NCI-H748 (cell line): ENCODE measurements at regions not wholly inside any gene's neighbourhood (a gene's known extent, or its start where the extent isn't known, plus 50 kb on each side); places are given as distances from the start of the nearest gene placed in this dataset.

Source experiments
- DNase-seq: peaks from one replicate; lab custom pipeline; 2025; ENCODE audit not compliant: unreplicated experiment; lab: John Stamatoyannopoulos, UW

DNA sequence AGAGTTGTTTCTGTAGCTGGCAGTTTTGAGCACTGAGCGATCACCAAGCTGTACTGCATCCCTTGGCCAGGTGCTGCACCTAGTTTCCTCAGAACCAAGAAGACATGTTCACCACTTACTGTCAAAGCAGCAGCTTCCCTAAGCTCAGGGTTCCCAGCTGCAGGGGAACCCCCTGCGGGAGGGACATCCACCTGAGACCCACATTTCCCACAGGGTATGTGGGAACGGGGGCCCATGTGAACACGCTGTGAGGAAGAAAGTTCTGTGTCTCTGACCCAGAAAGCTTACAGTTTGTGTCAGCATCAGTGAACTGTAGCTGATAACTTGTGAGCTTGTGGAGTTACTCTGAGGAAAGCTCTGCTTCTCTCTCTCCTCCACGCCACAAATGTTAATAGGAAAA is 436.8 kb upstream of the IGFBP3 start:
- no peak for DNase-seq

DNA sequence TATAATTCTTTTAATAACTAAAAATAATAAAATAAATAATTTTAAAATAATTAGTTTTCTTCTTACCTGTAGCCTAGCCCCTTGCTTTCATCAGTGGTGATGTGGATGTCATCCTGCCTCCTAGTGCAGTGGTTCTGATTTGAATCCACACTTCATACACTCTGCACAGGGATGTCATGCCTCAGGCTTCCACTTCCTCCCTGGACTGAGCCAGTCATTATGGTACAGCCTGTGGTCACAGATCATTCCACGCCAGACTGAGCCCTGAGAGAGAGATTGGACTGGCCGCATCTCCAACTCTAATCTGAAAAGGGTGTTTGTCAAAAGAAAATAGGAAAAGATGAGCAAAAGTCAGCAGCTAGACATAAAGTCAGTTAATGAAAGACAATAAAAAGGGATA is 436.2 kb upstream of the IGFBP3 start:
- no peak for DNase-seq

DNA sequence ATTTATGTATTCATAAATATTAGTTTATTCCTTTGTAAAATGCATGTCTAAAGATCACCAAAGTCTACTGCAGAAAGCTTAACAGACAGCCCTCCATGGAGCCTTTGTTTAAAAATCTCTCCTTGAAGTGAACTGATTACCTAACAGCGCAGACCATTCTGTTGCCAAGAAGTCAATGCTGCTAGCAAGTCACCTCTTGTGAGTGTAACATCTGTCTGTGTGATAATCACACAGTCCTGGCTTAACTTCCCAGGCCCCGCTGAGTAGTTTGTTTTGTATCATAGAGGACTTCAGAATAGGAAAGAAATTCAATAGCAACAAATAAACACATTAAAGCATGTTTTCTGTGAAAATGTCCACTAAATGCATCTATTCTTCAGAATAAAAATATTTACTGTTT is 435.3 kb upstream of the IGFBP3 start:
- DNase-seq, result no peak

DNA sequence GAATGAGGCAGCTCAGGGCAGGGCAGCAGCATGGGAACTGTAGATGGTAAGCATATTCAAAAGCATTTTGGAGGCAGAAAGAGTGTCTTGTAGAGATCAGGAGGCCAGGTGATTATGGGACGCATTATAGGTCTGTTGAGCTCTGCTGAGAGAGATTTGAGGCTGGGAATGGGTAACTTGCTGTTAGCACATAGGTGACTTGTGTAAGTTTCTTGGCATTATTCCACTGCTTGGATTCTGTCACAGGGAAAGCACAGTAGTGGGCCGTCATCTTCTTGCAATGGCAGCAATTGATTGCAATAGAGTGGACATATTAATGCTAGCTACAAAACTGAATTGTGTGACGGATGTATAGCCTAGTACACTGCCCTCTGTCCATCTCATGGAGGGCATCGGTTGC is 434.3 kb upstream of the IGFBP3 start:
- no peak for DNase-seq

DNA sequence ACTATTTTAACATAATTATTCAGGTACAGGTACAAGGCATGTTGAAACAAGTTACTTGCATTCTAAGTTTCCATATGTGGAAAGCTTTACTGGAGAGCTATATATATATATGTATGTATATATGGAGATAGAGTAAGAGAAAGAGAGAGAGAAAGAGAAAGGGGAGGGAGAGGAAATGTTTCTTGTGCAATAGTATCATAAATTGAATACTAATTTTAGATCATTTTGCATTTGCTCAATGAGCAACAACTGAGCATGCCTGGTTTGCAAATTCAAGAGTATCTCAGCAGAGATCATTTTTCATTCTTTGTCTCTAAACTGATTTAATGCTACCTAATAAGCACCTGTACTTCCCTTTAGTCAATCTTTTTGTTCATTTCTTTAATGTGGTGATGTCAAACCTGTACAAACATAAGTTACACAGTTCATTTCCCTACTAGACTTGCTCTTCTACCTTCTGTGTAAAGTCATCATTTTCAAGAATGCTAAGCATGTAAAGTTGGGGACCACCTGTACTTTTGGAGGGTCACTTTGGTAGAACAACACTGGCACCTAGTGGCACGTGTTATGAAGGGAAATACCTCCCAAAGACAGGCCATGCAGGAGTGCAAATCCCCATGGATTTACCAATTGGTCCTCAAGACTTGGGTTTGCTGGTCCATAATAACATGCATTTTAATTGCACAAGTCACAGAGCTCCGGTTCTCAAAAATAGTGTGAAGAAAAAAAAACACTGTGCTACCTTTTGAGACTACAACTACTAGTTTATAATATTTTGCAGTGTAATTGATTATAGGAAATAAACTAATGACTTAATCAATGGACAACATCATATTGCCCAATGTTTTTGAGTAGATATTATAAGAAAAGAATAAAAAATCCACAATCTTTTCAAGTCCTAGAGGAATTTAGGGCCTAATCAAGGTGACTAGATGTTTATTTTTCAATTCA is 431.2 kb upstream of the IGFBP3 start:
- peak; percentile 56 for DNase-seq

DNA sequence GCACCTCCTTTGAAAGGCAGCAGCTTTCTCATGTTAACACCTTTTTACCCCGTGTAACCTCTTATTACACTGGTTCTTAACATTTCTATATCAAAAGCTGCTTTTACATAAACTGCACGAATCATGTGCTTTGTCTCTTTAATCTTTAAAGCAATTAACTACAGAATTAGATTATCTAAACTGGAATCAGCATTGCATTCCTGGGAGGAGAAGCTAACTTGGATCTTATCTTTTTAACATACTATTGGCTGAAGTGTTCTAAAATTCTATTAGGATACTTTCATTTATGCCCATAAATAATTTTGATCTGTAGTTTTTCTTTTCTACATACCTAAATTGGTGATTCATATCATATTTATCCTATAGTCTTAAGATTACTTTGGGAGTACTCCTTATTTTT is 428.4 kb upstream of the IGFBP3 start:
- no peak for DNase-seq

DNA sequence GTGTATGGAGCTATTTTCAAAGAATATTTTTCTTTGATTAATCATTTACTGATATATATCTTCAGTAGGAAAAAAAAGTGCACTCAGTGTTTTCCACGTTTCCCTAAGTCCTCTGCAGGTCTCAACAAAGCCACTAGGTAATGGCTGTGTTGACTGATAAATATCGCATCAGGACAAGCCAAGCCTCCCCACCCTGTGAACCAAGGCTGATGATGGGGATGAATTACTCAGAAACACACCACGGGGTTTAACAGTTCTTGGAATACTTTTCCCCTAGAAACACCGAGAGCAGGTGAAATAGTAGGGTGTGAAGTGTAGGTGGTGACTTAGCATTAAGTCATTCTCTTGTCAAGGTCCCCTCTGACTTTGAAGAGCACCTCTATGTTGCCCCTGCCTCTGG is 423.5 kb upstream of the IGFBP3 start:
- no peak for DNase-seq

DNA sequence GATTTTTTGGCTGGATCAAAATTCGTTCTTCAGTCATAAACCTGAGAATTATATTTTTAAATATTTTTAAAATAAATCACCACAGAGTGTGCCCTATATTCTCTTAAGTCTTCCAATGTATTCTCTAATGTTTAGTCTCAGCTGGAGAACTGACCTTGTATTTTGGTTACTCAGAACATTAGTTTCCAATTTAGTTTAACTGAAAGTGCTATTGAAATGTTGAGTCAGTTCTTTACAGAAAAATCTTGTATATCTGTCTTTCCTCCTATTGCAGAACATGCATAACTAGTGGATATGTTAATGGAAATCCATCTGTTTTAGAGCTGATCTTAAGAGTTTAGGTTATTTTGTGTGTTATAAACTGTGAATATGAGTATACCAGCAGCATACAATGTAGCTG is 422.7 kb upstream of the IGFBP3 start:
- no peak for DNase-seq

DNA sequence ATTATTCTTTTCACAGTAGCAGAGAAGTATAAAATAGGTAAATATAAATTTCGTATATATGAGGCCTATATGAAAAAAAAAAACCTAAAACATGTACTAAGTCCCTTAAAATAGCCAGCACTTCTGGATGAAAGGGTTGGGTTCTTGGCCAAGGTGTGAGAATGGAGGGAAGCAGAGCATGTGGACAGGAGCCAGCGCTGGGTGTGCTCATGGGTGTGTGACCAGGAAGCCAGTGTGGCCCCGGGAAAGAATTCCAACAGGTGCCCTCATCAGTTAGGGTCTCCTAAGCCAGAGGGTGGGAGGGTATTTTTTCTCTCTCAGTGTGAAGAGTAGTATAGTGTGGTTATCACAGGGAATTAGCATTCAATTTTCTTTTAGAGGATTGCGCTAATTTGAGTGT is 401.9 kb upstream of the IGFBP3 start:
- DNase-seq, result no peak

DNA sequence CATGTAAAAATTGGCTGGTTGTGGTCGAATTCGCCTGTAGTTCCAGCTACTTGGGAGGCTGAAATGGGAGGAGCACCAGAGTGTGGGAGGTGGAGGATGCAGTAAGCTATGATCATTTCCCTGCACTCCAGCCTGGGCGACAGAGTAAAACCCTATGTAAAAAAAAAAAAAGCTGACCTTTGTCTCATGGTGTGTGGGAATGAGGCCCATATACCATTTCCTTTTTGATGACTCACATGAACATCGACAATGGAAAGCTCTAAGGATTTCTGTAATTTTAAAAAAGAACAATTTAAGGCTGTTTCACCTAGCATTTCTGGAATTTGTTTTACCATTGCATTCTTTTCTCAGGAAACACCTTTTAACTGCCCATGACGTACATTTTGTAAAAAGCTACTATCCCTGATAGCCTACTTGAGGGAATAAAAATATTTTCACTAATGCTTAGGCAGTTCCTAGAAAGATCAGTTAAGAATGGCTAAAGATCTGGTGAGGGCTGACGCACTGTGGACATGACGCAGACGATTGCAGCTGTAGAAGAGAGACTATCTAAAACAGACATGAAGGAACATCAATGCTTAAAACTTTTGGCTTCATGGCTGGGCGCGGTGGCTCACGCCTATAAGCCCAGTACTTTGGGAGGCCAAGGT is 400.6 kb upstream of the IGFBP3 start:
- DNase-seq, result no peak

DNA sequence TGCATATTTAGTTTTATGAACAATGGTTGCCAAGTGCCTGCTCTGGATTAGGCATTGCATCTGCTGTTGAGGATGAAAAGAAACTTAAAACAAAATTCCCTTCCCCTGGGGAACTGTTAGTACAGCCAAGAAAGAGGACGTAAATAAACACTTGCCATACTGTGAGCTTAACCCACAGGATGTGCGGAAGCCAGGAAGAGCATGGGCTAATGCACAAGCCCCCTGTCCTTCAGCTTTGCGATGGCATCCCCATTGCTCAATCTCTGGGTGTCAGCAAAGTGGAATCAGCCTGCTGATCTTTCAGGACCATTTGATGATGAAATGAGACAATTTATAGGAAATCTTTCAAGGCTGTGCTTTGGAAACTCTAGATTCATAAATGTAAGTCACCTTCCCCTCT is 399.9 kb upstream of the IGFBP3 start:
- no peak for DNase-seq

DNA sequence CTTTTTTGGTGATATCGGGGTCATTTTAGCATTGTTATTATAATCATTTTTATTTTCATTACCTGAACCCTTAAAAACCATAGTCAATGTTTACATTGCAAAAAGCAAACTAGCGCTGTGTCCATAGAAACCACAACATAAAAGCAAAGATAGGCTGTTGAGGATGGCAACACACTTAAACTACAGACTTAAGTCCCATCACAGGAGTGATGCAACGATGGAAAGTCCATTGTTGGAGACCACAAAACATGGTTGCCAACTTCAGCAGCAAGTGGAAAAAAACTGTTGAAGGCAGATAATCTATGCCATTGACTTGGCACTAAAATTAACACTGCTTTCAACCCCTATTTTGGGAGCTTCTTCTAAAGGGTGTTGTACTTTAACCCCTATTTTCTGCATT is 398.8 kb upstream of the IGFBP3 start:
- DNase-seq, result no peak

DNA sequence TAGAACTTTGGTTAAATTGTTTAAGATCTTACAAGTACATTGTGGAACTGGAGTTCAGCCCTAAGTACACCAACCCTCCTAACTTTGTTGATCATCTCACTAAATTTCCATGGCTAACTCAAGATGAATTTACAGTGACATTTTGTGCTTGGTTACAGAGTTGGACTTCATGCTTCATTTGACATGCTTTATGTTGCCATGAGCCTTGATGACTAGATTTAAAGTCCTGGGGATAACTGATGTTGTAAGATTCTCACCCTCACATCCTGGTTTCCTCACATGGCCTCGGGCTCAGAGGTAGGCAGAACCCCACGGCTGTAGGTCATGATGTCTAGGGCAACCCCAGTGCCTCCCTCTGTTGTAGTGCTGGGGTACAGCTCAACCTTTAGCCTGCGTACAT is 397.2 kb upstream of the IGFBP3 start:
- DNase-seq, result no peak

DNA sequence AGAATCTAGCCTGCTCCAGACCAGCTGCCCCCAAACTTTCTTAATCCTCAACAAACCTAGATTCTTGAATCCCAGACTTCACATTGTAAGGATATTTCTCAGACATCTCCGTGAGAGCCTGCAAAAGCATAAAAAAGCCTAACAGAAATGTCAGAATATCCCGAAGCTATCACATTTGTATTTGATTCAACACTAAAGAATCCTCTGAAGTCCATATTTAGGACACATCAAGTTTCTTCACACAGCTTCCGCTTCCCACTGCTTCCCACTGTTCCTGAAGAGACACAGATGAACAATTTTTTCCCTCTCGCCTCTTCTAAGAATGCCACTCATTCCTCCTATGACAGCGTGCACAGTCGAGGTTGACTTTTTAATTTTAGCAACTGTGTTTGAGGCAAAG is 396.2 kb upstream of the IGFBP3 start:
- no peak for DNase-seq

DNA sequence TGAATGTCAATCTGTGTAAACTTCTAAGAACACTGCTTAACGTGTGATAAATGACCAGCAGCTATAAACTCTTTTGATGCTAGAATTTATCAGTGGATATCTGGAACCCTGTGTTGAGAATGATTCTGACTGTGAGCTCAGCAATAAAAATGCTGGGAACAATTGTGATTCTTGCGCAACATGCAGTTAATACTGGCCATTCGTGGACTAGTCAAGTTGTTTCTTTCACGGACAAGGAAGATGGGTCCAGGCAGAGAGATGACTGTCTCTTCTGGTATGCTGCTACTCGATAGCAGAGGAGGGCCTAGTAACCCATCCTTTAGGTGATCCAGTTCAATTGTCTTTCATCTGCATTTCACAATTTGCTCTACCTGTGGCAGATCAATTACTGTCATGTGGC is 394.8 kb upstream of the IGFBP3 start:
- DNase-seq, result no peak

DNA sequence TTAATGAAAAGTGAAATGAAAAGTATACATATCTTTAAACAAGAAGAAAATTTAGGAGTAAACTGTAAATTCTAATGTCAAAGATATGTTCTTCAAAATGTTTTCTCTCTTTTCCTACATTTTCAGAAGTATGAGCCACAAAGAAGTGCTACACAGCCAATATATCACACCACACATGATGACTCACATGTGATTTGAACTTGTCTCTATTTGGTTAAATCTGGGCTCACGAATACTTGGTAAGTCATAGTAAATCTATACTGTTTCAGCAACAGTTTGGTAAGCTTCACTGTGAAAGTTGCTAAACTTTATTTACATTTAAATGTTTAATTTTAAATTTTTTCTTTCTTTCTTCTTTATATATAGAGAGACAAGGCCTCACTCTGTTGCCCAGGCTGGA is 380.6 kb upstream of the IGFBP3 start:
- DNase-seq, result no peak

DNA sequence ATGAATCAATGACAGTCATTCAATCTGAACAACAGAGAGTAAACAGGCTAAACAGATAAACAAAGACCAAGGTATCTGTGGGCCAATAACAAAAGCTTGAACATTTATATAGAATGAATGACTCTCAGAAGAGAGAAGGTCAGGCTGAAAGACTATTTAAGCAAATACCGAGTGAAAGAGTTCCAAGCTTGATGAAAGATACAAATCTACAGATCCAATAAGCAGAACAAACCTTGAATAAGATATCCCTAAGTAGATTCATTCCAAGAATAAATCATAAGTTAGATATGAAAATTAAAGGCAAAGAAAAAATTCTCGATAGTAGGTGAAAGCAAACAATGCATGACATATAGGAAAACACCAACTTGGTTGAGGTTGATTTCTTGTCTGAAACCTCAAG is 376.4 kb upstream of the IGFBP3 start:
- no peak for DNase-seq

DNA sequence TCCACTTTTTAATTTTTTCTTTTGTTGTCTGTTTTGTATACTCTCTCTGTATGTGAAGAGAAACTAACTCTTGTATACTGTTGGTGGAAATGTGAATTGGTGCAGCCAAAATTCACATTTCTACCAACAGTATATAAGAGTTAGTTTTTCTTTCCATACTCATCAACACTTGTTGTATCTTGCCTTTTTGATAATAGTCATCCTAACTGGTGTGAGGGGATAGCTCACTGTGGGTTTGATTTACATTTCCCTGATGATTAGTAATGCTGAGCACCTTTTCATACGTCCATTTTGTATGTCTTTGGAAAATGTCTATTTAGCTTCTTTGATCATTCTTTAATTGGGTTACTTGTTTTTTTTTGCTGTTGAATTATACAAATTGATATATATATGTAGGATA is 375.5 kb upstream of the IGFBP3 start:
- no peak for DNase-seq

DNA sequence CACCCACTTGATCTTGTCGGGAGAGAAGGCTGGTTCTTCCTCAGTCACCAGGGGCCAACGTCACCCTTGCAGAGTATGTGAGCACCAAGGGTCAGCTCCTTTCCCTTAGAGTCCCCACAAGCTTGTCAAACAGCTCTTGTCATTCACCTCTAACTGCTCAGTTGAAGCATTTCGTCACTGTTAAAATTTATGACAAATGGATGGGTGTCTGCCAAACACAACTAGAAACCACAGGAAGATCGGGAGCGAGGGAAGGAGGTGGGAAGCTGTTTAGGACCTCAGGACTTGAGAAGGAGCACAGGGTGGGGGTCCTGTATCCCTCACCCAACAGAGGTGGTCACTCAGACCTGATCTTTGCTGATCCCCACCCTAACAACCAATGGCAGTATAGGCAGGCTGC is 373.3 kb upstream of the IGFBP3 start:
- DNase-seq, result no peak

DNA sequence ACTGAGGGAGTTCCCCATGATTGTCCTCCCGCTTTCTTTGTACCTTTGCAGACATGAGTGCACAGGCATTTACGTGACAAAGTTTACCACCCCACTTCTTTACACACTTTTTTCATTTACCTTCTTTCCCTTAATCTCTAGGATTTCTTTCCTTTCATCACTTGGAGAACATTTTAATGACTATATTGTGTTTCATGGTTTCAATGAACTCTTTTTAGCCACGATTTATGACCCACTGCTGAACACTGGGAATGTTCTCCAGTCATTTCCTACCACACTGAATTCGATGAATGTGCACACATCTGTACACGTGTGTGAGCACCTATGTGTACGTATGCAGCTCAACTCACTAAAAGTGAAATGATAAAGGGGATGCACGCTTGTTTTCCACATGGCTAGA is 371.7 kb upstream of the IGFBP3 start:
- DNase-seq, result no peak

DNA sequence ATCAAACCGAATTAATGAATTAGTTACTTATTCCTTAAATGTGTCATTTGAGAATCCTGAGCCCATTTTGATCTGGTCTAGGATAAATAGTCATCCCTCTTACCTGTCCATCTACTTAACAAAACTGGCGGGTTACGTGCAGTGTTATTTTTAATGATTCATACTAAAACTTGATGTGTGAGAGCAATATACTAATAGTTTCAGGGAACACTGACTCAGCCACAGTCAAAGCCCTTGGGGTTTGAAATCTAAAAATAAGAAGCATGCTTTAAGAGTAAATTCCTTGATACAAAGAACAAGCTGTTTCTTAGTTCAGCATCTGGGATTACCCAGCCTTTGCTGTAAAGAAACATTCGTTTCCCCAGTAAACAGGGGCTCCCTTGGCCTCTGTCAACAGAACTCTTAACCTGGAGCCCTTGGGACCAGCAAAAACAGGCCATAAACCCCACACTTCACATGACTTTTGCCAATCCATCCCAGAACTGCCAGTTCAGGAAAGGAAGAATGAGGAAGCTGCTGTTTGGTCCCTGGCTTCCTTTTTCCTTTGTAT is 370.6 kb upstream of the IGFBP3 start:
- DNase-seq, result no peak

DNA sequence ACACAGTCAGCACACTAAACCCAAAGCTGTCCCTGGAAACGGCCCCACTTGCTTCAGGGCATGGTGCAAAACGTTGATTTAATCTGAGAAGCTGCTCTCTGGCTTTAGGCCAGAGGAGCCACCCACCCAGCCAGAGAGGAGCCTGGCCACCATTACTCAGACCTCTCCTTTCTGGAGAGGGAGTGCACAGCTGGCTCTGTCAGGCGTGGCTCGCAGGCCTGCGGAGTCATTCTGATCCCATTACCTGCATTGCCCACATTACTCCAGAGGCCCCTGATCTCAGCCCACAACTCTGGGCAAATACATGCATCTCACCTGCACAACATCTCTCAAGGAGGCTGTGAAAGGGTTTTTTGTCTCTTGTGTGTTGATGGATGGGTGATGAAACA is 370.0 kb upstream of the IGFBP3 start:
- DNase-seq, result no peak
